Stimulated activated CD4-positive, alpha-beta T cell treated with anti-CD3 and anti-CD28 coated beads, Interleukin-4, amount 100 ng/mL, for 24 hours (primary cell): ENCODE measurements at regions not wholly inside any gene's neighbourhood (a gene's known extent, or its start where the extent isn't known, plus 50 kb on each side); places are given as distances from the start of the nearest gene placed in this dataset.

Experiments used
- DNase-seq: peaks from one replicate; pipeline ENCODE4 v3.0.0-alpha.2; 2020

DNA sequence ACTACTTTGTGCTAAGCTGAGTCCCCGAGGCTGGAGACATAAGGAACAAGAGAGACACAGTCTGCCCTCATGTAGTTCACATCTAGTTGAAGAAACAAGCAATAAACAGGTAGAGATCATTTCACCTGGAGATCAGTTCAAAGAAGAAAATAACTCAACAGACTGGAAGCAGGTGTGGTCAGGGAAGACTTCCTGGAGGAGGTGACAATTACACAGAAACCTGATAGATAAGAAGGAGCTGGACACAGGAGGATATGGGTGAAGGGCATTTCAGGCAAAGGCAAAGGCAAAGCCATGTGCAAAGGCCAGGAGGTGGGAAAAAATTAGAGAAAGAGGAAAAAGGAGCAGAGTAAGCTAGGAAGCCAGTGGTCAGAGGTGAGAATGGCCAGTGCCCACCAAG lies 115.6 kb downstream of the MN1 start:
- no peak for DNase-seq

DNA sequence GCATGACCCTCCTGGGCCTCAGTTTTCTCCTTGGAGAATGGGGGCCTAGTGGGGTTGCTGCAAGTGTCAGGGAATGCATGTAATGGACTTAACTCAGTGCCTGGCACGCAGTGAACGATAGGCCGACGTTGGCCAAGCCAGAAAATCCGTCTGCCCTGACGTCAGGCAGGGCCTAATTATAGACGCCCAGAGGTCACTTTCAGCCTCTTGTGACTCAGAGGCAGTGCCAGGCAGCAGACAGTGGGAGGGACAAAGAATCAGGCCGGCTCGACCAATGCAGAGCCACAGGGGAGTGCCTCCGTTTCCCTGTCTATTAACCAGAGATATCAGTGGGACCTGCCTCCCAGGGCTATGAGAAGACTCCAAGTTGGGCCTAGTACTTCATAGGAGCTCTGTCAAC lies 115.0 kb downstream of the MN1 start:
- no peak for DNase-seq

DNA sequence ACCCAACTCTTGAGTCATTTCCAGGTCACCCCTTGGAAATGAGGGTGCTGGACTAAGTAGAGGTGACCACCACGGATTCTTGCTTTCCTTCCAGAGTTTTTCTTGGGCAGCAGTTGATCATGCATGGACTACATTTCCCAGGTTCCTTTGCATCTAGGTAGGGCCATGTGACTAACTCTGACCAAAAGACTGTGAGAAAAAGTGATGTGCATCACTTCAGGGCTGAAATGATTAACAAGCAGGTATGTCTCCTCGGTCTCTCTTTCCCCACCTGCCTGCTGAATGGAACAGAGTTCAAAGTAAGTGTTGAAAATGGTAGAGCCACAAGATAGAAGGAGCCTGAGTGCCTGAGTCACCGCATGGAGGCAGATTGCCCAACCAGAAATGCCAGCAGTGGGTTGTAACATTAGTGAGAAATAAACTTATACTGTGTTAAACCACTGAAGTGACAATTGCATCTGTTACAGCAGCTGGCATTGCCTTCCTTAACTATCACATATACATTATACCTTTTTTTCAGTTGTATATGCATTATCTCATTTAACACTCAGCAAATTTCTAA lies 113.5 kb downstream of the MN1 start:
- no peak for DNase-seq

DNA sequence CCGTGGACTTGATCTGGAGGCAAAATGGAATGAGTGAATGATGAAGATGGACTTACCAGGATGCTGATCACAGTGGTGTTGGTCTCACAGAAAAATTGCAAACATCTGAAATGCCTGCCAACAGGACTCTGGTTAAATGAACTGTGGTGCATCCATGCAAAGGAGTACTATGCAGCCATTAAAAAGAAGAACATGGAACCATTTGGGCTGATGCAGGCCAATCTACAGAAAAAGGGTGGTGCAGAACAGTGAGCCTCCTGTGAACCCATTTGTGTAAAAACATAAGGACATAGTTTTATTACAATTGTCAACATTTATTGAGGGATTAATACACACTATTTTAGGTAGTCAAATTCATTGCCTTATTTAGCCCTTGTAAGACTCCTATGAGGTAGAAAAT lies 111.9 kb downstream of the MN1 start:
- DNase-seq: no peak

DNA sequence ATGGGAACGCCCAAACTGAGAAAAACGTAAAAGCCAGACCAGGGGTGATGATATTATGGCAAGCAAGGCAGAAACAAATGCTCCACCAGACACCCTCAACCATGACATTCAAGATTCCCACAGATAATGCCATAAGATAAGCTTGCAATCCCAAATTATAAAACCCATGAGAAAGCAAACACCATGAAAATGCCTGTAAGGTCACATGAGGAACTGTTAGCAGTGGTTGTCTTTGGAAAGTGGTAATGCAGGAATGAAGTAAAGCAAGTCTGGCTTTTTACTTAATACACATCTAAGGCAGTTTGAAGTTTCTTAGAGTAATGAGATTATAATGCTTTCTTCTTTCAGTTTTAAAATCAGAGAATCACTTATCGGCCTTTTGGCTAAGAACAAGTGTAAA lies 111.0 kb downstream of the MN1 start:
- DNase-seq: no peak

DNA sequence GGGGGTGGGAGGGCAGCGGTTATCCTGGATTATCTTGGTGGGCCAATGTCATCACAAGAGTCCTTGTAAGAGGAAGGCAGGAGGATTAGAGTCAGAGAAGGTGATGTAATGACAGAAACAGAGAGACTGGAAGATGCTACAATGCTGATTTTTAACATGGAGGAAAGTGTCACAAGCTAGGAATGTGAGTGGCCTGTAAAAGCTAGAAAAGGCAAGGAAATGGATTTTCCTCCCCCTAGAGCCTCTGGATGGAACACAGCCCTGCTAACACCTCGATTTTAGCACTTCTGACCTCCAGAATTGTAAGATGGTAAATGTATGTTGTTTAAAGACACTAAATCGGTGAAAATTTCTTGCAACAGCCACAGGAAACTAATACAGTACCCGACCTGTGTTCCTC lies 109.3 kb downstream of the MN1 start:
- no peak for DNase-seq

DNA sequence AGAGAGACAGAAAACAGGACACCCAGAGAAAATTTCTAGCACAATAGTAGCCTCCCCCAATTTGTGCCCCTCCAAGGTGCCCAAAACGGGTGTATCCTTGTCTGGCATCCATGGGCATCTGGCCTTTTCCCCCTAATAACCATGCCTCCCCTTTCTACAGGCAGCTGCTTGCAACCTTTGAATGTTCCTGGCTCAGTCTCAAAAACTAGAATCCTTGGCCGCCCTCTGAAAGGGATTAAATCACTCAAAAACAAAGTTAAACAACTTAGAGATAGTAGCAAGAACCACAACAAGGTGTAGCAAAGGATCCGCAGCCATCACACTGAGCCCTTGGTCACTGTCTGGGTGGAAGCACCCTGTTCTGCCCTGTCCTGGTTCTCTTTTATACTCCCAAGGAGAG lies 105.6 kb downstream of the MN1 start:
- no peak for DNase-seq

DNA sequence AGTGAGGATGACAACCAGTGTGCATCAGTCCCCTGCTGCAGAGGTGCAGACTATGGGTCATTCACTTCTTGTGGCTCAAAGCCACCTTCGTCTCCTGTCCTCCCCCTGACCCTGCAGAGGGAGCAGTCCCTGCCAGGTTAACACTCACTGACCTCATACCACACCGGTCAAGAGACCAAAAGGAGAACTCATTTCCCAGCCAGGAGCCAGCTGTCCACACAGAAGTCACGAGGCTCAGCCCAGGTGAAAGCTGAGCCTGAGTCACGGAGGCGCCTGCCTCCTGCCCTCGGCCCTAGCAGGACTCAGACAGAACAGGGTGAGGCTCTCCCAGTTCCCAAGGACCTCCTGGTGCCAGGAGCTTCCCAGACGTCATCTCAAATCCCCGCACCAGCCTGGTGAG lies 103.7 kb downstream of the MN1 start:
- no peak for DNase-seq
